HEK293T (cell line): ENCODE measurements at regions not wholly inside any gene's neighbourhood (a gene's known extent, or its start where the extent isn't known, plus 50 kb on each side); places are given as distances from the start of the nearest gene placed in this dataset.

Source experiments
- CTCF ChIA-PET: fragments of 350-600 bp; formaldehyde crosslinking; extraction: SDS; loops from one replicate; lab custom pipeline; 2021; ENCODE audit warnings: antibody characterized with exemption, inconsistent platforms; lab: Yijun Ruan, JAX
- POLR2A ChIA-PET: fragments of 350-600 bp; formaldehyde crosslinking; extraction: SDS; loops from one replicate; lab custom pipeline; 2020; ENCODE audit warnings: antibody characterized with exemption, inconsistent platforms; lab: Yijun Ruan, JAX
- DNase-seq: peaks from one replicate; pipeline ENCODE4 v3.0.0; 2012; ENCODE audit warnings: mixed read lengths; ENCODE audit errors: extremely low spot score
- ARNT ChIP-seq: fragments of 450-650 bp; IDR thresholded peaks from 2 replicates; pipeline ENCODE4 v1.6.1; 2017; ENCODE audit warnings: mild to moderate bottlenecking
- BHLHE40 ChIP-seq: fragments of 450-650 bp; IDR thresholded peaks from 2 replicates; pipeline ENCODE4 v1.6.1; 2016; ENCODE audit warnings: mild to moderate bottlenecking, moderate library complexity, borderline replicate concordance
- CTBP1 ChIP-seq: fragments of 450-650 bp; IDR thresholded peaks from 2 replicates; pipeline ENCODE4 v1.6.1; 2016; ENCODE audit warnings: borderline replicate concordance
- ELF4 ChIP-seq: fragments of 450-650 bp; IDR thresholded peaks from 2 replicates; pipeline ENCODE4 v1.6.1; 2017; ENCODE audit warnings: antibody characterized with exemption
- FOXA1 ChIP-seq: fragments of 450-650 bp; IDR thresholded peaks from 2 replicates; pipeline ENCODE4 v1.6.1; 2016; ENCODE audit warnings: mild to moderate bottlenecking
- FOXK2 ChIP-seq: fragments of 450-650 bp; IDR thresholded peaks from 2 replicates; pipeline ENCODE4 v1.6.1; 2016; ENCODE audit warnings: mild to moderate bottlenecking
- FOXM1 ChIP-seq: fragments of 450-650 bp; IDR thresholded peaks from 2 replicates; pipeline ENCODE4 v1.6.1; 2017; ENCODE audit warnings: mild to moderate bottlenecking, borderline replicate concordance
- HDGF ChIP-seq: fragments of 450-650 bp; IDR thresholded peaks from 2 replicates; pipeline ENCODE4 v1.6.1; 2017; ENCODE audit warnings: antibody characterized with exemption, borderline replicate concordance
- L3MBTL2 ChIP-seq: fragments of 450-650 bp; conservative IDR thresholded peaks from 2 replicates; pipeline ENCODE4 v1.6.1; 2016; ENCODE audit warnings: mild to moderate bottlenecking
- LEF1 ChIP-seq: fragments of 450-650 bp; IDR thresholded peaks from 2 replicates; pipeline ENCODE4 v1.6.1; 2017; ENCODE audit warnings: mild to moderate bottlenecking, borderline replicate concordance
- NFRKB ChIP-seq: fragments of 450-650 bp; IDR thresholded peaks from 2 replicates; pipeline ENCODE4 v1.6.1; 2016; ENCODE audit warnings: mild to moderate bottlenecking, moderate library complexity
- PKNOX1 ChIP-seq: fragments of 450-650 bp; IDR thresholded peaks from 2 replicates; pipeline ENCODE4 v1.6.1; 2016
- SP1 ChIP-seq: fragments of 450-650 bp; IDR thresholded peaks from 2 replicates; pipeline ENCODE4 v1.6.1; 2017
- SUZ12 ChIP-seq: fragments of 450-650 bp; IDR thresholded peaks from 2 replicates; pipeline ENCODE4 v1.6.1; 2016; ENCODE audit warnings: mild to moderate bottlenecking
- TARDBP ChIP-seq: fragments of 450-650 bp; IDR thresholded peaks from 2 replicates; pipeline ENCODE4 v1.6.1; 2016
- ZNF384 ChIP-seq: fragments of 450-650 bp; IDR thresholded peaks from 2 replicates; pipeline ENCODE4 v1.6.1; 2016

GRCh38 chr5:28707706-28708105, 1669.3 kb upstream of the CDH9 start:
- CTCF ChIA-PET: interaction anchor here (0.5 kb wide), 1 partner anchor 23 kb away, joined by 5 read pairs; no protein-coding TSS in a partner anchor
- DNase-seq: no peak
- POLR2A ChIA-PET: no interaction called here
- TF ChIP-seq FOXK2 (no peak), NFRKB (no peak)

GRCh38 chr5:28703651-28704260, 1665.4 kb upstream of the CDH9 start:
- POLR2A ChIA-PET: no interaction called here
- DNase-seq: no peak
- CTCF ChIA-PET: interaction anchor here (0.6 kb wide), 1 partner anchor 22 kb away, joined by 3 read pairs; no protein-coding TSS in a partner anchor
- TF ChIP-seq FOXK2 (no peak), PKNOX1 (no peak), FOXA1 (no peak), L3MBTL2 (no peak), SP1 (no peak), ELF4 (no peak), LEF1 (no peak), SUZ12 (no peak), HDGF (no peak), NFRKB (no peak), ARNT (no peak), BHLHE40 (no peak), FOXM1 (no peak), ZNF384 (no peak), CTBP1 (no peak), TARDBP (no peak)

GRCh38 chr5:28691526-28691925, 1653.1 kb upstream of the CDH9 start:
- POLR2A ChIA-PET: no interaction called here
- no peak for TF ChIP-seq FOXK2
- no peak for TF ChIP-seq ARNT
- no peak for TF ChIP-seq FOXM1
- TF ChIP-seq L3MBTL2: no peak
- TF ChIP-seq BHLHE40: no peak
- no peak for TF ChIP-seq FOXA1
- no peak for TF ChIP-seq TARDBP
- TF ChIP-seq PKNOX1: no peak
- no peak for TF ChIP-seq SP1
- TF ChIP-seq HDGF: no peak
- TF ChIP-seq SUZ12: no peak
- no peak for TF ChIP-seq LEF1
- no peak for TF ChIP-seq CTBP1
- TF ChIP-seq NFRKB: no peak
- no peak for TF ChIP-seq ELF4
- CTCF ChIA-PET: no interaction called here
- DNase-seq: no peak

- POLR2A ChIA-PET: no interaction called here
- DNase-seq: no peak
- CTCF ChIA-PET: no interaction called here
- TF ChIP-seq PKNOX1 (no peak), CTBP1 (no peak), FOXK2 (no peak), LEF1 (no peak), TARDBP (no peak), L3MBTL2 (no peak), SP1 (no peak)
Measured at GRCh38 chr5:28685794-28686193, 1647.4 kb upstream of the CDH9 start.

GRCh38 chr5:28678899-28679298, 1640.5 kb upstream of the CDH9 start:
- CTCF ChIA-PET: no interaction called here
- no peak for TF ChIP-seq SUZ12
- TF ChIP-seq TARDBP: no peak
- no peak for TF ChIP-seq L3MBTL2
- no peak for TF ChIP-seq PKNOX1
- TF ChIP-seq FOXK2: no peak
- no peak for TF ChIP-seq FOXA1
- no peak for TF ChIP-seq LEF1
- TF ChIP-seq ELF4: no peak
- TF ChIP-seq BHLHE40: no peak
- no peak for TF ChIP-seq HDGF
- POLR2A ChIA-PET: no interaction called here
- no peak for DNase-seq

- ChIA-PET POLR2A (no interaction called here), CTCF (no interaction called here)
- TF ChIP-seq ZNF384: no peak
- TF ChIP-seq CTBP1: no peak
- TF ChIP-seq BHLHE40: no peak
- TF ChIP-seq SP1: no peak
- no peak for TF ChIP-seq FOXK2
- TF ChIP-seq L3MBTL2: no peak
- TF ChIP-seq HDGF: no peak
- no peak for DNase-seq
Measured at GRCh38 chr5:28666110-28666509, 1627.7 kb upstream of the CDH9 start.

- POLR2A ChIA-PET: no interaction called here
- DNase-seq: peak; percentile 13
- CTCF ChIA-PET: no interaction called here
- TF ChIP-seq ELF4: no peak
- TF ChIP-seq TARDBP: no peak
- TF ChIP-seq BHLHE40: no peak
- no peak for TF ChIP-seq PKNOX1
- no peak for TF ChIP-seq CTBP1
- TF ChIP-seq FOXK2: no peak
- TF ChIP-seq ZNF384: no peak
- no peak for TF ChIP-seq FOXA1
- no peak for TF ChIP-seq ARNT
- TF ChIP-seq L3MBTL2: no peak
- no peak for TF ChIP-seq NFRKB
- TF ChIP-seq LEF1: no peak
- no peak for TF ChIP-seq FOXM1
- no peak for TF ChIP-seq SUZ12
Measured at GRCh38 chr5:28648108-28648507, 1609.7 kb upstream of the CDH9 start.
